ENCODE measurements at regions not wholly inside any gene's neighbourhood (a gene's known extent, or its start where the extent isn't known, plus 50 kb on each side); places are given as distances from the start of the nearest gene placed in this dataset.

GRCh38 chr16:5477251-5477650, 379.7 kb upstream of the EEF2KMT start:
- Histone ChIP-seq H3K27ac (ENCODE audit: low read length) (no peak overlapping the region), H3K4me3 (ENCODE audit: low read length) (no peak overlapping the region), H3K9me3 (ENCODE audit: low read length) (no peaks in the 10 kb centered on the region), H2AFZ (ENCODE audit: low read length) (no peak overlapping the region), H3K4me2 (ENCODE audit: low read length) (no peak overlapping the region), H3K9me2 (replicated peaks; ENCODE audit: low read length) (no peaks in the 10 kb centered on the region), H4K20me1 (ENCODE audit: low read length) (no peaks in the 10 kb centered on the region), H3K9ac (ENCODE audit: low read length) (no peak overlapping the region), H3K36me3 (ENCODE audit: low read depth, low read length) (no peaks in the 10 kb centered on the region), H3K27me3 (ENCODE audit: low read length) (no peaks in the 10 kb centered on the region; the same call in 1 of the 2 replicates), H3K79me2 (ENCODE audit: low read length) (no peaks in the 10 kb centered on the region), H3K4me1 (ENCODE audit: insufficient read depth, low read length) (no peaks in the 10 kb centered on the region), H3F3A (ENCODE audit: low read length, unreplicated experiment) (no peaks in the 10 kb centered on the region)
- ATAC-seq (no peak), DNase-seq (no peak)
- intact Hi-C loops (cut with micrococcal nuclease), result no loop called here
- ChIA-PET CTCF (no interaction called here), POLR2A (ENCODE audit: unreplicated experiment) (no interaction called here)
- TF ChIP-seq EZH2 (IDR thresholded peaks at IDR 0.05; ENCODE audit: low read length, unreplicated experiment) (no peak), CTCF (conservative IDR thresholded peaks at IDR 0.05; ENCODE audit: low read depth, low read length) (no peak), EZH2phosphoT487 (IDR thresholded peaks at IDR 0.05; ENCODE audit: borderline replicate concordance, low read length) (no peak)
- BruUV-seq (replicated peaks), result no TSS peak

- no peaks in the 10 kb centered on the region for H3K79me2 ChIP-seq (ENCODE audit: low read length)
- ChIA-PET POLR2A (ENCODE audit: unreplicated experiment) (no interaction called here), CTCF (no interaction called here)
- H3K4me3 ChIP-seq (ENCODE audit: low read length), result no peak overlapping the region
- no peaks in the 10 kb centered on the region for H3K27me3 ChIP-seq (ENCODE audit: low read length)
- H4K20me1 ChIP-seq (ENCODE audit: low read length), result no peaks in the 10 kb centered on the region
- no TSS peak for BruUV-seq (replicated peaks)
- H3K4me1 ChIP-seq (ENCODE audit: insufficient read depth, low read length), result no peaks in the 10 kb centered on the region
- no peak overlapping the region for H3K9ac ChIP-seq (ENCODE audit: low read length)
- no peaks in the 10 kb centered on the region for H3K36me3 ChIP-seq (ENCODE audit: low read depth, low read length)
- DNase-seq, result no peak
- no peak overlapping the region for H2AFZ ChIP-seq (ENCODE audit: low read length)
- no peak overlapping the region for H3K4me2 ChIP-seq (ENCODE audit: low read length)
- intact Hi-C loops (cut with micrococcal nuclease), result no loop called here
- H3K27ac ChIP-seq (ENCODE audit: low read length), result no peak overlapping the region
- H3K9me3 ChIP-seq (ENCODE audit: low read length), result no peaks in the 10 kb centered on the region
- no peak for ATAC-seq
- H3K9me2 ChIP-seq (replicated peaks; ENCODE audit: low read length), result no peaks in the 10 kb centered on the region
- TF ChIP-seq EZH2 (IDR thresholded peaks at IDR 0.05; ENCODE audit: low read length, unreplicated experiment) (no peak), CTCF (conservative IDR thresholded peaks at IDR 0.05; ENCODE audit: low read depth, low read length) (no peak), EZH2phosphoT487 (IDR thresholded peaks at IDR 0.05; ENCODE audit: borderline replicate concordance, low read length) (no peak)
- H3F3A ChIP-seq (ENCODE audit: low read length, unreplicated experiment), result no peaks in the 10 kb centered on the region
Observed at GRCh38 chr16:5472552-5472951, 375.0 kb upstream of the EEF2KMT start.

GRCh38 chr16:5468488-5468887, 370.9 kb upstream of the EEF2KMT start:
- Histone ChIP-seq H3K4me2 (ENCODE audit: low read length) (no peak overlapping the region), H3K27me3 (ENCODE audit: low read length) (no peaks in the 10 kb centered on the region), H2AFZ (ENCODE audit: low read length) (no peak overlapping the region), H3K27ac (ENCODE audit: low read length) (no peak overlapping the region), H4K20me1 (ENCODE audit: low read length) (no peaks in the 10 kb centered on the region), H3K9me3 (ENCODE audit: low read length) (no peaks in the 10 kb centered on the region), H3K4me1 (ENCODE audit: insufficient read depth, low read length) (no peaks in the 10 kb centered on the region), H3K9ac (ENCODE audit: low read length) (no peak overlapping the region), H3F3A (ENCODE audit: low read length, unreplicated experiment) (no peaks in the 10 kb centered on the region), H3K79me2 (ENCODE audit: low read length) (no peaks in the 10 kb centered on the region), H3K9me2 (replicated peaks; ENCODE audit: low read length) (no peaks in the 10 kb centered on the region), H3K36me3 (ENCODE audit: low read depth, low read length) (no peaks in the 10 kb centered on the region), H3K4me3 (ENCODE audit: low read length) (no peak overlapping the region)
- intact Hi-C loops (cut with micrococcal nuclease), result no loop called here
- ChIA-PET POLR2A (ENCODE audit: unreplicated experiment) (no interaction called here), CTCF (no interaction called here)
- TF ChIP-seq EZH2phosphoT487 (IDR thresholded peaks at IDR 0.05; ENCODE audit: borderline replicate concordance, low read length) (no peak), EZH2 (IDR thresholded peaks at IDR 0.05; ENCODE audit: low read length, unreplicated experiment) (no peak), CTCF (conservative IDR thresholded peaks at IDR 0.05; ENCODE audit: low read depth, low read length) (no peak)
- no peak for ATAC-seq
- no peak for DNase-seq
- BruUV-seq (replicated peaks), result no TSS peak
